Ovary (tissue), 3 donors: ENCODE measurements at regions not wholly inside any gene's neighbourhood (a gene's known extent, or its start where the extent isn't known, plus 50 kb on each side); places are given as distances from the start of the nearest gene placed in this dataset.

Experiments used
- EP300 ChIP-seq: sonication (generic); formaldehyde crosslinking; IDR thresholded peaks from one replicate; pipeline ENCODE4 v1.6.1; 2017; ENCODE audit warnings: antibody characterized with exemption
- POLR2A ChIP-seq: fragments of 450-650 bp; IDR thresholded peaks from one replicate; pipeline ENCODE4 v1.6.1; 2017; ENCODE audit warnings: antibody characterized with exemption, mild to moderate bottlenecking, moderate library complexity
- TF ChIP-seq, protein P1 (sequence below), 3 donors: fragments of 450-650 bp in 2 of 3; fragments of 200-600 bp in 1 of 3; IDR thresholded peaks; one replicate each; pipeline versions ENCODE4 v1.5.1 to v1.8.0; 2016 to 2022; ENCODE audit warnings: antibody characterized with exemption in 3 of 3, mild to moderate bottlenecking in 1 of 3
- donor health status: DM: no; HTN: no; CAD: no.

DNA sequence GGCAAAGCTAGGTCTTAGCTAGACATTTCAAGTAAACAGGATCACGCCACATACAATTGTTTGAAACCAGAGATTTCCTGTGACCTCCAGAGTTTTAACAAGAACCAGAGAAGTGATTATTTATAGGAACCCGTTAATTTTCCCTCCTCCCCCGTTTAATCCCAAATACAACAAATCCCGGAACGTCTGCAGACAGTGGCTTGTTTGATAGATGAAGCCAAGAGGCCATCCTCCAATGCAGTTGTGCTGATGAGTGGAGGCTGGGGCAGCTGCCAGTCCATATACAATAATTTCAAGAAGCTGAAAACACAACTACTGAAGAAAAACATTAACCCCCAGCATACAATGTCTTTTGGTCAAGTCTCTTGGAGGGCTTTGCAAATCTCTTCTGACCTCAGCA lies 971.6 kb upstream of the ZNF722 start:
- TF ChIP-seq, protein P1, sequence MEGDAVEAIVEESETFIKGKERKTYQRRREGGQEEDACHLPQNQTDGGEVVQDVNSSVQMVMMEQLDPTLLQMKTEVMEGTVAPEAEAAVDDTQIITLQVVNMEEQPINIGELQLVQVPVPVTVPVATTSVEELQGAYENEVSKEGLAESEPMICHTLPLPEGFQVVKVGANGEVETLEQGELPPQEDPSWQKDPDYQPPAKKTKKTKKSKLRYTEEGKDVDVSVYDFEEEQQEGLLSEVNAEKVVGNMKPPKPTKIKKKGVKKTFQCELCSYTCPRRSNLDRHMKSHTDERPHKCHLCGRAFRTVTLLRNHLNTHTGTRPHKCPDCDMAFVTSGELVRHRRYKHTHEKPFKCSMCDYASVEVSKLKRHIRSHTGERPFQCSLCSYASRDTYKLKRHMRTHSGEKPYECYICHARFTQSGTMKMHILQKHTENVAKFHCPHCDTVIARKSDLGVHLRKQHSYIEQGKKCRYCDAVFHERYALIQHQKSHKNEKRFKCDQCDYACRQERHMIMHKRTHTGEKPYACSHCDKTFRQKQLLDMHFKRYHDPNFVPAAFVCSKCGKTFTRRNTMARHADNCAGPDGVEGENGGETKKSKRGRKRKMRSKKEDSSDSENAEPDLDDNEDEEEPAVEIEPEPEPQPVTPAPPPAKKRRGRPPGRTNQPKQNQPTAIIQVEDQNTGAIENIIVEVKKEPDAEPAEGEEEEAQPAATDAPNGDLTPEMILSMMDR (IDR thresholded peaks at IDR 0.05), result no peak
- no peak for TF ChIP-seq POLR2A
- no peak for TF ChIP-seq EP300
